ENCODE measurements at regions not wholly inside any gene's neighbourhood (a gene's known extent, or its start where the extent isn't known, plus 50 kb on each side); places are given as distances from the start of the nearest gene placed in this dataset.
"Not testable (repeated sequence)": the region's sequence is repeated elsewhere in the genome, so short reads cannot be mapped to it uniquely, and the experiment has no call there.

DNA sequence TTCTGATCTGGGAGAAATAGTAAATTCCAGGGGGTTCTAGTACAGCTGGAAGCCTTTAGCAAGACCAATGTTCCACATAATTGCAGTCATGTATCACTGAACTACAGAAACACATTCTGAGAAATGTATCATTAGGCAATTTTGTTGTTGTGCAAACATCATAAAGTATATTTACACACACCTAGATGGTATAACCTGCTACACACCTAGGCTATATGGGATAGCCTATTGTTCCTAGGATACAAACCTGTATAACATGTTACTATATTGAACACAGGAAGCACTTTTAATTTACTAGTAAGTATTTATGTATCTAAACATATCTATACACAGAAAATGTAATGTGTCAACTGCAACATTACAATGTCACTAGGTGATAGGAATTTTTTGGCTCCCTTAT is 525.9 kb upstream of the NRSN1 start:
- DNase-seq = no peak

DNA sequence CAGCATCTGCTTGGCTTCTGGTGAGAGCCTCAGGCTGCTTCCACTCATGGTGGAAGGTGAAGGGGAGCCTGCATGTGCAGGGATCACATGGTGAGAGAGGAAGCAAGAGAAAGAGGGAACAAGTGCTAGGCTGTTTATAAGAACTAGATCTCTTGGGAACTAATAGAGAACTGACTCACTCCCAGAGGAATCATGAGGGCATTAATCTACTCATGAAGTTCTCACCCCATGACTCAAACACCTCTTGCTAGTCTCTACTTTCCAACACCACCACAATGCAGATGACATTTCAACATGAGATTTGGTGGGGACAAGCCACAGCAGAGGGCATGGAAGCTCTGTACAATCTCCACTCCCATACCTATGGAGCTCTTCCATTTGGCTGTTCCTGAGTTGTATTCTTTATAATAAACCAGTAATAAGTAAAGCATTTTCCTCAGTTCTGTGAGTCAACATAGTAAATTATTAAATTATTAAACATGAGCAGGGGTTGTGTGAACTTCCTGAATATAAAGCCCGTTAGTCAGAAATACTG is 524.1 kb upstream of the NRSN1 start:
- no peak for DNase-seq

DNA sequence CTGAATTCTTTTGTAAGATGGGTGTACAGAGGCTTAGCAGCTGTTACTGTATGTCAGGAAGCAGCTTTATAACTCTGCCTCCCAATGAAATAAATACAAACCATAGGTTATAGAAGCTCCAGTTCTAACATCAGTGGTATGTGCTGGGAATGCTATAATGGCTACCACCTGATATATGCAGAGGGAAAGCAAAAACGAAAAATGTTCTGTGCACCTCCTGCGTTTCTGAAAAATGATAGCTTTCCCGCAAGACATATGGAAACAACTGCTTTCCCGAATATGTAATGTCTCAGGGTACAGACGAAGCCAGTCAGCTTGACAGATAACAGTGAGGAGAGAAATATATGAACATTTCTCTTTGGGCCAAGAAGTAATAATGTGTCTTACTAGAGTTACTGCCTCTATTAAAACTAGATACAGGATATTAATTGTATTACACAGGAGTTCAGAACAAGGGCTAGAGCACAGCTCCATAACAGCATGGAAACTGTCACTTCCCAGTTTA is 517.0 kb upstream of the NRSN1 start:
- no peak for DNase-seq

- DNase-seq = peak in 2 of 14 donors; percentile 0 to 6
Observed at GRCh38 chr6:23611776-23612381, 514.1 kb upstream of the NRSN1 start.

DNA sequence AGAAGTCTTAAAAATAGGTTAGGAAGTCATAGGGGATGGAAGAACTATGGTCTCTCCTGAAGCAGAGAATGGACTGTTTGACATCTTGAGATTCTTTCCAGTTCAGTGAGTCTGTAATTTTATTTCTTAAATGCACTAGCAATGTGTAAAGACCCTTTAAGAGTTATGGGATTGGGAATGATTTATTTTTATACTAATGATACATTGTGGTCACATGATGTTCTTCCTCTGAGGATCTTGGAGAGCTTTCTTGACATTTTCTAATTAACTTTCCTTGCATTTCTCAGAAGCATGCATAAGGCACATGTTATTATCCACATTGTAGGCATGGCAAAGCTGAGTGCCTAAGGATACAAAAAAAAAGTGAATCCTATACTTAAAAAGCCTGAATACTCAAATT is 507.6 kb upstream of the NRSN1 start:
- no peak for DNase-seq

DNA sequence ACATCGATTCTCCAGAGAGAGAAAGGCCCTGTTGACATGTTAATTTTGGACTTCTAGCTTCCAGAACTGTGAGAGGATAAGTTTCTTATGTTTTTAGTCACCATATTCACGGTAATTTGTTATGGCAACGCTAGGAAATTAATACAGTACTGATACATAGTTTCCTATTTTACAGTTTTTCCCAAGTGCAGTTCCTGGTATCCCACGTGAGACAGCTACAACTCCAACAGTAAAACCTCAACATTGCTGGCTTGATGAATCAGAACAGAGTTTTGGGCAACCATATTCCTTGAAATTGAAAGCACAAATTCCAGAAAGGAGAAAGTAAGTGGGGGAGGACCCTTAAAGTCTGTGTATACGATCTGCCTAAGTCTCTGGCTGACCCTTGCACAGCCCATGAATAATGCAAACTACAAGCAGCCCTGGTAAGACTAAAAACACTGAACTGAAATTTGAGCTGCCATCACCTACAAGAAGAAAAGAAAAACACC is 505.1 kb upstream of the NRSN1 start:
- no peak for DNase-seq

DNA sequence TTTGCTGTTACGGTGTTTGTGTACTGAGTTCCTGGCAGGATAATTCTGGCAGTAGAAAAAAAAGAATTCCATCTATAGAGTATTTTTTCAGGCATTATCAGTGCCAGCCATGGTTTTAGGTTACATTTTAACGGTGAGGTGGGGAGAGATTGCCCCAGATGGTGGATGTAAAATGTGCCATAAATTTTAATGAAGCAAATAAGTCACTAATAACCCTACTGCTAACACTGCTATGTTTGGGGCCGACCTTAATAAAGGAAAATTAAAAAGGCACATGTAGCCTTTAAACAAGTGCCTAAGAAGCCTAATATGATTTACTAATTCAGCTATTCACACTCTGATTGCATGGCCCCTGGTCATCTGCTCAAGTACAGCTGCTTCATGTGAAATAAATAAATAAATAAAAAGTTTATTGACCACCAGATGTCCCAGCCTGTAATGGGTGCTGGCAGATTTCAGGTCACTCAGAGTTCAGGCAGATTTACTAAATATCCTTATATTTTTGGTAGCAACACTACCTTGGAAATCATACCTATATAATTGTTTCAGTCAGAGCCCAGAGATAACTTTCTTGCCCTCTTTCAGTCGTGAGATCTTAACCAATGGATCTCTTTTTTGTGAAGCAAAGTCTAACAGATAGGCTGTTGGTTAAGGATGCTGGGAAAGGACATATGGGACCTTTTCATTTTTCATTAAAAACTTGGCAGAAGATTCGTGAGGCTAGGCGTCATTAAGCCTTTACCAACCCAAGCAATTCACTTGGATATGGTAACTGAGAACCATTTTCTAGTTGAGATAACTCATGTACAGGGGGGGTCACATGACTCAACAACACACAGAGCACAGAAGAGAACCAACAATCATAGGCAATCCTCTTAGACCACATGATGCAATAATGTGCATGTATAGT is 495.0 kb upstream of the NRSN1 start:
- no peak for DNase-seq

DNA sequence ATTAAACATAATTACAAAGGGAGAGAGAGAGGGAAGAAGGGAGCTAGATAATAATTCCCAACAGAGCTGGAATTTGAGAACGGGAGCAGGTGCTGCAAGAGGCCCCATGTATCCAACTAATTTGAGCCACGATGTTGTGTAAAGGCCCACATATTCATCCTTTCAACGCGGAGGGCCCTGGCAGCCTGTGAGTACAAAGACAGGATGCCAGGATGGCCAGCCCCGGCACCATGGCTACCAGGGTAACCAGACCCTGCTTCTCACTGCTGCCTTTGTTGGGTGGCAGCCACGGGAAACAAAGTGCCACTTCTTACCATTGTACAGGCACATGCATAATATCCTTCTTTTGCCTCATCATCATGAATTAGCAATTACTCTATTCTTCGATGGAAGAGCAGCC is 492.0 kb upstream of the NRSN1 start:
- DNase-seq = peak in 8 of 14 donors; percentile 12 to 66 (median 27)

GRCh38 chr6:23635150-23635549 is 490.9 kb upstream of the NRSN1 start:
- DNase-seq = no peak

DNA sequence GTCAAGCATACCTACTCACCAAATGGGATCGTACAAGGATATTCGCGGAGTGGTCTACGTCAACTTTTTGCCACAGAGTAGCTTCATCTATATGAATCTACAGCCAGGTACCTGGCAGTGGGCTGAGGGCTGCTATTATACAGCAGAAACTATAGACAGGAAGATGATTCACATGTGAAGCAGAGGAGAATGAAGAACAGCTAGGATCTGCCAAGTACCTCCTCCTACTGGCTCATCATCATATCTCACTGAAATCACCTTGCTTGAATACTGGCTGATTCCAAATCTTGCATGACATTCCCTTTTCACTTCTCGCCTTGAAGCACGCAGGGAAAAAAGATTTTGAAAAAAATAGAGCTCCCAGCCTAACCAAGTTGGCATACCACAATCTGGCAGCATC is 488.7 kb upstream of the NRSN1 start:
- no peak for DNase-seq

- DNase-seq = no peak
Observed at GRCh38 chr6:23642849-23643248, 483.2 kb upstream of the NRSN1 start.

GRCh38 chr6:23647045-23647444 is 479.0 kb upstream of the NRSN1 start:
- DNase-seq = no peak

- peak in 11 of 14 donors; percentile 11 to 55 (median 43) for DNase-seq
Observed at GRCh38 chr6:23650676-23651075, 475.3 kb upstream of the NRSN1 start.

DNA sequence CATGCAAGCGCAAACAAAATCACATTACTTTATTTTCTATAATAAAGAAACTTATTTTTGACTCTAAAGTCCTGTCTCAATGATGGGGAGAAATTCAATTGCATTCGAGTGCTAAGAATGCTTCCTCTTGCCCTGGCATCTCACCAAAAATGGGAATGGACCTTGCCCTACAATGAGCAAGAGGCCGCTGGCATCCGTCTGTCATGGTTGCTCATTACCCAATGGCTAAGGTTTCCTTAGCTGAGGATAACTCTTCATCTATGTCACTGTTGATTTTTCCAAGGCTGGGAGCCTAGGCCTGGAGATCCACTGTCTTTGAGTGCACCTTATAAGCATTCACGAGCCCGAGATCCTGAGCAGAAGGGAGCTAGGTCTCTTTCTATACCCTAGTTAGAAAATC is 471.3 kb upstream of the NRSN1 start:
- no peak for DNase-seq

GRCh38 chr6:23655525-23655924 is 470.5 kb upstream of the NRSN1 start:
- no peak for DNase-seq

DNA sequence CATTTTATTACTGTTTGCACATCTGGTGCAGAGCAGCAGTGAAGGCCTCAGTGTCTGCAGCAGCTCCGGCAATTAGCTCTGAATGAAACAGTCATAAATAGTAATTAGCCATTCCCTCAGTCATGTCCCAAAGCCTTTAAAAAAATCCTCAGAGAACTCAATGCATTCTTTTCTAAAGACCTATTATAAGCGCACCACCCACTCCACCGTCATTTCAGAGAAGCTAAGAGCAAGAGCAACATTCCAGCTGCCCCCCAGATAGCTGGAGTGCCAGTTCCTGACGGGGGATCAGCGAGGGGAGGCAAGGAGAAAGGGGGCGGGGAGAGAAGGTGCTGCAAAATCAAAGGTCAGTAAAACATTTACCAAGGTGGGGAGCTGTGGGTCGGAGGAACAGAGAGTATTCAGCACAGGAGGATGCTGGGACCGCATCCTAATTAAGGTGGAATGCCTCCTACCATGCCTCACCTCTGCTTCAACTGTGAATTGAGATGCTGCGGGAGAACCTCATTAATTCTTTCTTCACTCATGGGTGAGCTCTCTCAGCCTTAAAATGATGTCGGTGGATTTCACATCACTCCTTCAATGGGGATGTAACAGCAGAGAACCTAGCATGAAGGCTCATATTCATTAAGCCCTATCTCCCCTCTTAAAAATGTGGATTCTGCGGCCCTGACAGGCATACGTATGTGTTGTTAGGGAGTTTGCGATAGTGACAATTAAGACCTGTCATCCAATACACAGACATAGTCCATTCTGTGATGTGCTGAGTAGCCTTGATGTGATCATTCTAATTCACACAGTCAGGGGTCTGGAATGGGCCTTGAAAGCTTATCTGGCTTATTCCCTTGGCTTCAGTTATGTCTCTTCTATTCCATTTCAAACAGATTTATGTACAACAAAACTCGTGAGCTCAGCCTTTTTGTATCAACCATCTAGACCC is 469.5 kb upstream of the NRSN1 start:
- DNase-seq = peak in 1 of 14 donors; percentile 18

DNA sequence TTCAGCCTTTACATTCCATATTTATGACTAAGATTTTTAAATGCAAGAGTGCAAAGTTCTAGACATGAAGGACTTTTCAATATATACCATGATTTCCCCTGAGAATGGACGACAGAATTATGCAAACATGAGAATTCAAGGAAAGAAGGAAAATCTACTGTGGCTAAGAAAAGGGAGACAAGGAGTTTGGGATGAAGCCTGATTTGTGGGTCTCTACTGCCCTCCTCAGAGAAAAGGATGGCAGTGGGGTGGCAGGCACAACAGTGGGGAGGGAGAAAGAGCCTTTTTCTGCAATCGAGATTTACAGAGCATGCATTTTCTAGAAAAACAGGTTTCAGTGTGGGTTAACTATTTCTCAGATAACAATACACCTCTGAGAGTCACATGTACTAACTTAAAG is 466.9 kb upstream of the NRSN1 start:
- peak in 5 of 14 donors; percentile 5 to 64 (median 12) for DNase-seq

- DNase-seq = no peak
Observed at GRCh38 chr6:23661549-23661948, 464.5 kb upstream of the NRSN1 start.

GRCh38 chr6:23663096-23663495 is 462.9 kb upstream of the NRSN1 start:
- no peak for DNase-seq

- no peak for DNase-seq
Observed at GRCh38 chr6:23663652-23664051, 462.4 kb upstream of the NRSN1 start.

DNA sequence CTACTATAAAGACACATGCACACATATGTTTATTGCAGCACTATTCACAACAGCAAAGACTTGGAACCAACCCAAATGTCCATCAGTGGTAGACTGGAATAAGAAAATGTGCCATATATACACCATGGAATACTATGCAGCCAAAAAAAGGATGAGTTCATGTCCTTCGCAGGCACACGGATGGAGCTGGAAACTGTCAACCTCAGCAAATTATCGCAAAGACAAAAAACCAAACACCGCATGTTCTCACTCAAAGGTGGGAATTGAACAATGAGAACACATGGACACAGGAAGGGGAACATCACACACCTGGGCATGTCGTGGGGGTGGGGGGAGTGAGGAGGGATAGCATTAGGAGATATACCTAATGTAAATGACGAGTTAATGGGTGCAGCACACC is 460.1 kb upstream of the NRSN1 start:
- not testable (repeated sequence) for DNase-seq

DNA sequence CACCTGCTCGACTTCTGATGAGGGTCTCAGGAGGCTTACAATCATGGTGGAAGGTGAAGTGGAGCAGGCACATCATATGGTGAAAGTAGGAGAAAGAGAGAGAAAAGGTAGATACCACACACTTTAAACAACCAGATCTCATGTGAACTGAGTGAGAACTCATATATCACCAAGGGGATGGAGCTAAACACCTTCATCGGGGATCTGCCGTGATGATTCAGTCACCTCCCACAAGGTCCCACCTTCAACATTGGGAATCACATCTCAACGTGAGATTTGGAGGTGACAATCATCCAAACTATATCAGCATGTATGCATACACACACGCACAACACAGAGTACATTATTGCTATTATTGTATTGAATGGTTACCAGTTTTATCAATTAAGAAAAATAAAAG is 453.3 kb upstream of the NRSN1 start:
- DNase-seq = no peak

Measured in C1 segment of cervical spinal cord (tissue), 14 donors.